Activated naive CD8-positive, alpha-beta T cell treated with anti-CD3 and anti-CD28 coated beads, Interleukin-2, amount 10 ng/mL, durations not matched to agents 7 days and 5 days (primary cell): ENCODE measurements at regions not wholly inside any gene's neighbourhood (a gene's known extent, or its start where the extent isn't known, plus 50 kb on each side); places are given as distances from the start of the nearest gene placed in this dataset.

Experiments used
- ATAC-seq: fragments of 150-1000 bp; cut with Tn5 transposase; one replicate; pipeline ENCODE4 v1.10.0; 2021; ENCODE audit warnings: low read depth, moderate library complexity
- POLR2A ChIA-PET: fragments of 350-600 bp; sonication (Branson Sonifier 250); formaldehyde crosslinking; loops from one replicate; lab custom pipeline; 2021; ENCODE audit warnings: antibody characterized with exemption; lab: Charles Lee
- DNase-seq: peaks from one replicate; pipeline ENCODE4 v3.0.0; 2021
- H3K27ac Mint-ChIP-seq: one replicate; pipeline ENCODE4 v1.8.0; 2022; ENCODE audit warnings: mild to moderate bottlenecking, mixed read lengths
- H3K27me3 Mint-ChIP-seq: one replicate; pipeline ENCODE4 v1.8.0; 2022; ENCODE audit warnings: mild to moderate bottlenecking, moderate library complexity, mixed read lengths
- H3K36me3 Mint-ChIP-seq: one replicate; pipeline ENCODE4 v1.8.0; 2021; ENCODE audit warnings: mild to moderate bottlenecking, mixed read lengths
- H3K4me1 Mint-ChIP-seq: one replicate; pipeline ENCODE4 v1.8.0; 2021; ENCODE audit warnings: mixed read lengths
- H3K4me3 Mint-ChIP-seq: one replicate; pipeline ENCODE4 v1.8.0; 2022; ENCODE audit warnings: mild to moderate bottlenecking, moderate library complexity, mixed read lengths
- H3K9me3 Mint-ChIP-seq: one replicate; pipeline ENCODE4 v1.8.0; 2021; ENCODE audit warnings: mixed read lengths

DNA sequence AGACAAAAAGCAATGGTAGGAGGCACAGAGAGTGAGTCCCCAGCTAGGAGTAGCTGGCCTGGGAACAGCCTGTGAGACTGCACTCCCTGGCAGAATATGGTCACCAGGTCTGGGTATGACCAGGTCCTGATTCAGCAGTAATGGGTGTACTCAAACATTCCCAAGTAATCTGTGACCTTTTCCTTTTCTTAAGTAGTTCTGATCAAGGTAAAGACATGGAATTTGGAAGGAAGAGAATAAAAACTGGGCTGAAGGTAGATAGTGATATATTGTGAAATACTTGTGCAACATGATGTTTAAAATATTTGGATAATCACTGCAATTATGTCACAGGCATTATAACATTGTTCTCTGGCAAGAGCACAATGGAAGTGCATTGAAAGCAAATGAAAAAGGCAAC, 147.2 kb upstream of the DPYD start:
- H3K9me3 Mint-ChIP-seq, result no peaks in the 10 kb centered on the region
- POLR2A ChIA-PET, result no interaction called here
- H3K36me3 Mint-ChIP-seq, result no peaks in the 10 kb centered on the region
- H3K27ac Mint-ChIP-seq, result no peak overlapping the region
- no peak overlapping the region for H3K4me3 Mint-ChIP-seq
- no peaks in the 10 kb centered on the region for H3K4me1 Mint-ChIP-seq
- no peak for DNase-seq
- peaks cover 17% of the 10 kb centered on the region for H3K27me3 Mint-ChIP-seq
- ATAC-seq, result no peak

- POLR2A ChIA-PET, result no interaction called here
- Mint-ChIP-seq H3K36me3 (no peaks in the 10 kb centered on the region), H3K4me1 (no peaks in the 10 kb centered on the region), H3K9me3 (no peaks in the 10 kb centered on the region), H3K4me3 (no peak overlapping the region), H3K27ac (no peak overlapping the region), H3K27me3 (peaks cover 17% of the 10 kb centered on the region)
- ATAC-seq (no peak), DNase-seq (no peak)
Measured at GRCh38 chr1:98066911-98067310, 146.1 kb upstream of the DPYD start.

DNA sequence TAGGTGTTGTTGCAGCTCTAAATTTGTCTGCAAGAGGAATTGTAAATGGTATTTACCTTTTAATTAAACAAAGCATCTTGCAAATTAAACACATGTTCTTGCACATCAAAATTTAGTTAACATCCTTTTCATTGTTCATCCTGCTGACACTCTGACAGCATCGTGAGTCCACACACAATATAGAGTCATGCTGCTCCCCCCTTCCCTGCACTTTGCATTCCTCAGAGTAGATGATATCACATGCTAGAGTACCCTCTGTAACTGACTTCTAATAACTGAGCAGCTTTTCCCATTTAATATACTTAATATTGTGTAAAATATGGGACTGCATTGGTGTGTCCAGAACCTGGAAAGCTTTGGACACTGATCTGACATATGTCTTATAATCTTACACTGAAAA, 138.8 kb upstream of the DPYD start:
- Mint-ChIP-seq H3K36me3 (no peaks in the 10 kb centered on the region), H3K4me1 (peaks cover under 1% of the 10 kb centered on the region), H3K27ac (no peak overlapping the region), H3K9me3 (no peaks in the 10 kb centered on the region), H3K4me3 (no peak overlapping the region), H3K27me3 (peaks cover 46% of the 10 kb centered on the region)
- DNase-seq (no peak), ATAC-seq (no peak)
- POLR2A ChIA-PET, result no interaction called here

DNA sequence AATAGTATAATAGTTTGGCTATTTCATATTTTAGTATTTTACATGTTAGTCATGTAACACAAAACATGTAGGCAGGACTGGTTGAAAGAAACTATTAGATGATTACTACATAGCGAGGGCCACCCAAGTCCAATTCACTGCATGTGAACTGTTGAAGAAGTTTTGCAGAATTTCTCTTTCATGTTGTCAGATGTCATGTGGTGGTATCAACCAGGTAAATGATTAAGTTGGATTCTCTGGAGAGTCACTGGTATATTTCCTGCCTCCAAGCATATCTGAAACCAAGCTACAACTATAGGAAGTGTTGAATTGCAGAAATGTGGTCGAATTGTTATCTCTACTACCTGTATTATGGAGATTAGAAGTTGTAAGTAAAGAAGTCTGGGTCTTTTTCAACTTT, 137.8 kb upstream of the DPYD start:
- Mint-ChIP-seq H3K9me3 (no peaks in the 10 kb centered on the region), H3K27ac (no peak overlapping the region), H3K4me3 (no peak overlapping the region), H3K27me3 (peaks cover 51% of the 10 kb centered on the region), H3K4me1 (peaks cover 3% of the 10 kb centered on the region), H3K36me3 (no peaks in the 10 kb centered on the region)
- POLR2A ChIA-PET, result no interaction called here
- DNase-seq (no peak), ATAC-seq (no peak)

- no peak for ATAC-seq
- Mint-ChIP-seq H3K27ac (no peak overlapping the region), H3K9me3 (no peaks in the 10 kb centered on the region)
Measured at GRCh38 chr1:98057236-98057910, 136.5 kb upstream of the DPYD start.

GRCh38 chr1:98056781-98057180, 135.9 kb upstream of the DPYD start:
- Mint-ChIP-seq H3K9me3 (no peaks in the 10 kb centered on the region), H3K36me3 (no peaks in the 10 kb centered on the region), H3K4me1 (peaks cover 10% of the 10 kb centered on the region), H3K27ac (no peak overlapping the region), H3K4me3 (no peak overlapping the region), H3K27me3 (peaks cover 67% of the 10 kb centered on the region)
- no peak for ATAC-seq
- POLR2A ChIA-PET, result no interaction called here
- DNase-seq, result no peak

More at GRCh38 chr1:98057236-98057910, 136.5 kb upstream of the DPYD start:
- Mint-ChIP-seq H3K27me3 (peaks cover 61% of the 10 kb centered on the region), H3K4me3 (no peak overlapping the region), H3K4me1 (peaks cover 10% of the 10 kb centered on the region), H3K36me3 (no peaks in the 10 kb centered on the region)
- DNase-seq, result no peak
- POLR2A ChIA-PET, result no interaction called here

- Mint-ChIP-seq H3K4me1 (peaks cover 10% of the 10 kb centered on the region), H3K9me3 (no peaks in the 10 kb centered on the region), H3K4me3 (no peak overlapping the region), H3K27me3 (peaks cover 76% of the 10 kb centered on the region), H3K27ac (no peak overlapping the region), H3K36me3 (no peaks in the 10 kb centered on the region)
- ATAC-seq (no peak), DNase-seq (no peak)
- POLR2A ChIA-PET, result no interaction called here
Measured at GRCh38 chr1:98055457-98055856, 134.6 kb upstream of the DPYD start.

DNA sequence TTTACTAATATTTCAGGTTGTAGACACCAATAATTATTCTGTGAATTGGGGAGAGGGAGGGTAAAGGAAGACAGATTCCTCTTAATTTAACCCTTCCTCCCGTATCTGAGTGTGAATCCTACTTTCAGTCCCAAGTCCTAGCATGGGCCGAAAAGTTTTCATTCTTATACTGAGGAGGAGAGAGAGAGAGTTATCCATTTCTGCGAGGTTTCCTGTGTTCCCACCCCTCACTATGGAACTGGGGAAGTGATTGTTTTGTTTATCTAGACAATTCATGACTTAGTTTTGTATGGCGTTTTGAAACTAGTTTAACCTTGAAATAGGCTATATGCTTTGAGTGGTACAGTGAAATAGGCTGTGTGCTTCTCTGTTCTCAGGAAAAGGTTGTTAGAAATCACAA, 134.0 kb upstream of the DPYD start:
- no peak overlapping the region for H3K27ac Mint-ChIP-seq
- H3K36me3 Mint-ChIP-seq, result no peaks in the 10 kb centered on the region
- DNase-seq (no peak), ATAC-seq (no peak)
- peak overlapping the region; percentile 77 for H3K4me3 Mint-ChIP-seq
- POLR2A ChIA-PET, result no interaction called here
- peaks cover 10% of the 10 kb centered on the region for H3K4me1 Mint-ChIP-seq
- H3K9me3 Mint-ChIP-seq, result no peaks in the 10 kb centered on the region
- peaks cover 81% of the 10 kb centered on the region for H3K27me3 Mint-ChIP-seq

- H3K27ac Mint-ChIP-seq, result no peak overlapping the region
- ATAC-seq (no peak), DNase-seq (no peak)
- no peaks in the 10 kb centered on the region for H3K9me3 Mint-ChIP-seq
- H3K4me3 Mint-ChIP-seq, result peak overlapping the region; percentile 77
- POLR2A ChIA-PET, result no interaction called here
- no peaks in the 10 kb centered on the region for H3K36me3 Mint-ChIP-seq
- peaks cover 13% of the 10 kb centered on the region for H3K4me1 Mint-ChIP-seq
- peaks cover 85% of the 10 kb centered on the region for H3K27me3 Mint-ChIP-seq
Measured at GRCh38 chr1:98054367-98054701, 133.5 kb upstream of the DPYD start.

DNA sequence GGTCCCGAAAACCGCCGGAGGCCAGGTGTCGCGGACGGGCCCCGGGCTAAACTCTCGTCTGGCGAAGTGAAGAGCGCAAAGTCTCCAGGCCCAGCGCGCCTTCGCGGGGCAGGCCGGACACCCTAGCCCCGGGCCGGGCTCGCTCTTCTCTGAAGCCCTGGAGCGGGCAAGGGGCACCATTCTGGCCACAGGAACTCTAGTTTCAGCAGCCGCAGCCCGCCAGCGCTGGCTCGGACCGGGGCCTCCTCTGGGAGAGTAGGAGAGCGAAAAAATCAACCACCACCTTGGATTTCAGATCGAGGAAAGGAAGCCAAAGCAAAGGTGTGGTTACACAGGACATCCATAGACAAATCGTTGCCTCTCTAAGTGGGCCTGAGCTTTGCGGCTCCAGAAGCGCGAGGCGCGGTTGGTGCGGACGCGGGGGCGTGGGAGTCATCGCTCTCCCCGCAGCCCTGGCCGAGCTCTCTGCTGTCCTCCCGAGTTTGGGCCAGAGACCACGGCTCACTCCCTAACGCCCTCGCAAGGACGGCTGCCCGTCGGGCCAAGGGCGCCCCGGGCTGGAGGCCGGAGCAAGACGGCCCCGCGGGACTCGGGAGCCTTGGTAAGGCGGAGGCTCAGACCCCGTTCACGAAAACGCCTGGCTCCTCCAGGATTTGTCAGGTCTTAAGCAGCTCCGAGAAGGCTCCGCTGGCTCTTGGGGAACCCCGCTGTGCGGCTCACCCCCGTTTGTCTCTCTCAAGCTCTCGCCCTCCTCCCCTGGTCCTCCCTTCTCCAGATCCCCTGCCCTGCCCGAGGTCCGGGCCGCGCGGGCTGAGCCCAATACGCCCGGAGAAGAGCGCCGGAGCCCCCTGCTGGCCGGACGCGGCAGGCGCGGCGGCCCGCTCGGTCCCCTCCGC, 132.9 kb upstream of the DPYD start:
- POLR2A ChIA-PET, result no interaction called here
- Mint-ChIP-seq H3K36me3 (no peaks in the 10 kb centered on the region), H3K27ac (no peak overlapping the region), H3K9me3 (no peaks in the 10 kb centered on the region), H3K27me3 (peaks cover 86% of the 10 kb centered on the region), H3K4me3 (peak overlapping the region; percentile 77), H3K4me1 (peaks cover 18% of the 10 kb centered on the region)
- peak; percentile 94 for ATAC-seq
- peak; percentile 82 for DNase-seq

- Mint-ChIP-seq H3K9me3 (no peaks in the 10 kb centered on the region), H3K4me1 (peaks cover 23% of the 10 kb centered on the region), H3K36me3 (no peaks in the 10 kb centered on the region), H3K4me3 (no peak overlapping the region), H3K27ac (no peak overlapping the region), H3K27me3 (peaks cover 91% of the 10 kb centered on the region)
- DNase-seq (peak; percentile 65), ATAC-seq (peak; percentile 25)
- POLR2A ChIA-PET, result no interaction called here
Measured at GRCh38 chr1:98051065-98051675, 130.3 kb upstream of the DPYD start.

GRCh38 chr1:98049370-98050135, 128.7 kb upstream of the DPYD start:
- no peak overlapping the region for H3K27ac Mint-ChIP-seq
- ATAC-seq, result no peak
- H3K9me3 Mint-ChIP-seq, result no peaks in the 10 kb centered on the region
- POLR2A ChIA-PET, result interaction anchor here (1.8 kb wide), 1 partner anchor 129 kb away, joined by 8 read pairs; the partner anchor contains the start of gene DPYD
- DNase-seq, result peak; percentile 40
- peaks cover 87% of the 10 kb centered on the region for H3K27me3 Mint-ChIP-seq
- H3K4me3 Mint-ChIP-seq, result no peak overlapping the region
- H3K36me3 Mint-ChIP-seq, result no peaks in the 10 kb centered on the region
- peaks cover 28% of the 10 kb centered on the region for H3K4me1 Mint-ChIP-seq

- H3K4me1 Mint-ChIP-seq, result peaks cover 33% of the 10 kb centered on the region
- H3K9me3 Mint-ChIP-seq, result no peaks in the 10 kb centered on the region
- ATAC-seq (no peak), DNase-seq (no peak)
- no peak overlapping the region for H3K27ac Mint-ChIP-seq
- peaks cover 87% of the 10 kb centered on the region for H3K27me3 Mint-ChIP-seq
- POLR2A ChIA-PET, result interaction anchor here (0.6 to 1.8 kb wide), 2 partner anchors 128 to 794 kb away, joined by 3 to 8 read pairs; partner anchors contain the start of gene DPYD
- no peaks in the 10 kb centered on the region for H3K36me3 Mint-ChIP-seq
- peak overlapping the region; percentile 6 for H3K4me3 Mint-ChIP-seq
Measured at GRCh38 chr1:98048751-98049325, 128.0 kb upstream of the DPYD start.
